ENCODE measurements at regions not wholly inside any gene's neighbourhood (a gene's known extent, or its start where the extent isn't known, plus 50 kb on each side); places are given as distances from the start of the nearest gene placed in this dataset.
A peak's percentile ranks its signal among the peaks of the same experiment; 100 is the strongest.

DNA sequence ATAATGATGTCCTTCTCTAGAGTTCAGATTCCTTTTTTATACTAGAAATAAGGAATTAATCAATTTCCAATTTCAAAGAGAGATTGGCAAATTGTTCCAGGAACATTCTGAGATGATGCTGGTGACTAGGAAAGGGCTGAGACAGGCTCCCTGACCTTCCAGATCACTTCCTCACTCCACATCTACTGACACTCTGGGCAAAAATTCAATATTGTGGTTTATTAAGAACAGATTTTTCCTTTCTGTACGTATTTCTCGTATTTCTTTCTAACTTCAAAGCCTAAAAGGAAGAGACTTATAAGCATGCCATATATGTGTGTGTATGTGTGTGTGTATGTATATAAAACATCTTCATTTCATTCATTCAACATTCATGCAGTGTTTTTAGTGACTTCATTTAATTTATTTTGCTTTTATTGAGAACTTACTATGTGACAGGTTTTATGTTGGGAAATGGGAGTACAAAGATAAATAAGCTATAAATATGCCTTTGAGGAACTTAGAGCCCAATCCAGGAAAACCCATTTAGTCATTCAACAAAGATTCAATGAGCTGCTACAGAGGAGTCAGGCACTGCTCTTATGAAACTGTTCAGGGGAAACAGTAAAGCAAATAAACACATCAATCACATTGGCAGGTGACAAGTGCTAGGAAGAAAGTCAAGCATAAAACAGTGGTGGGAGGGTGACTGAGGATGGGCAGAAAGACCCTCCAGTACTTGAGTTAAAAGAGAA is 137.9 kb downstream of the RDH14 start:
- no peak for DNase-seq

DNA sequence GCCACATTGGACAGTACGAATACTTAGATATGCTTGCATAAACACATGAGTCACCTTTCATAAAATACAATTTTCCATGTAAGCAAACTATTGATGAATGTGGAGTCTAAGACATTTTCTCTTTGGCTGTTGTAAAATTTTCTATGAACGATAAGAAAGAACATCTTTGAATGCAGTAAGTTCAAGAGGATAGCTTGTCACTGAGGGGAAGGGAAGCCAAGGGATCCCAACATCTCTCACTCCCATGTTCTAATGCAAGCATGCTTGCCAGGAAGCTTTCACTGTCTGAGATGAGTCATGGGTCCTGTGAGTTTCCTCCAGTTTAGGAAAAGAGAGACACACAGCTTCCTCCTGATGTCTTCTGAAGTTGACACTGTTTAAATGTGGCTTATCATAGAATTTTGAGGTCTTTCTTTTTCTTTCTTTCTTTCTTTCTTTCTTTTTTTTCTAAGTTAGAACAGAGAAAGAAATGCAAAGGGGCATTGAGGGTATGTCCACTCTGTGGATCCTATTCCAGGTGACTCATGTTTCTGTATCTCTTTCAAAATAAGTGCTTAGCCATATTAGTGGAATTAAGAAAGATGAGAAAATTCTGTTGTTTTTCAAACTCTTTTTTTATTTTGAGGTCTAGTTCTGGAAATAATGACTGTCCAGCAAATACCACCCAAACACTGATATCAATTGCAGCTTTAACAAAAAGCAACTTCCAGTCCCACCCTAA is 146.6 kb downstream of the RDH14 start:
- DNase-seq, result no peak

- DNase-seq, result no peak
Observed at GRCh38 chr2:18412980-18413675, 147.3 kb downstream of the RDH14 start.

DNA sequence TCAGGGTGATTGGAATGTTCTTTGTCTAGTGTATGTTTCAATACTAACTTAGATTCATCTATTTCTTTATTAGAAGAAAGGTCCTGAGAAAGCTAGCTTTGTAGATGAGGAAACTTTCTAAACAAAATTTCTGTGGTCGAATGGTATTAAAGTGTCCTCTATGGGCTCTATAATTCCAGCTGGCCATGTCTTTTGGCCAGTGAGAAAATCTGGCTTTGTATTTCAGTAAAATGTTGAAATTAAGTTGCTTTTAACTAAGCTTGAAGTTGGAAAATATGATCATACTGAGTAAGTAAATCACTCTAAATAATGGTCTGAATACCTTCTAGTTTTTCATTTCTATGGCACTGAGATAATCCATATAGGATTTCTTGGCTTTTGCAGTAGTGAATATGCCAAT is 148.8 kb downstream of the RDH14 start:
- DNase-seq, result no peak

- DNase-seq, result no peak
Observed at GRCh38 chr2:18410543-18410942, 149.9 kb downstream of the RDH14 start.

- no peak for DNase-seq
Observed at GRCh38 chr2:18408638-18409037, 151.8 kb downstream of the RDH14 start.

DNA sequence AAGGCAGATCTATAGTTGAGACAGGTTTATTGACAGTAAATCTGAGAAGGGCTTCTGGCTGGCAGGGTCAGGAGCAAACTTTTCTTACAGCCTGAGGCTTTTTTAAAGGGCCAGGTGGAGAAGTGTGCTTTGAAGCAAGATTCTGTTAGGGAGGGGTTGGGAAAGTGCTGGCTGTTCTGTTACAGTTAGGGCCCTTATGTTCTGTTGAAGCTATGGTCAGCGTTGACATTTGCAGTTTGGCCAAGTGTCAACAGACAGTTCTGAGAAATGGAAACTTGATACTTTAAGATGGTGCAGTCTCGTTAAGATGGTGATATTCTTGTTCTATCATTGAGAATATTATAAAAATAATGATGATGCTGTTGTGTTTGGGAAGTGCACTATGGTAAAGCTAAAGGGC is 154.2 kb downstream of the RDH14 start:
- no peak for DNase-seq

GRCh38 chr2:18404708-18405107 is 155.7 kb downstream of the RDH14 start:
- no peak for DNase-seq

DNA sequence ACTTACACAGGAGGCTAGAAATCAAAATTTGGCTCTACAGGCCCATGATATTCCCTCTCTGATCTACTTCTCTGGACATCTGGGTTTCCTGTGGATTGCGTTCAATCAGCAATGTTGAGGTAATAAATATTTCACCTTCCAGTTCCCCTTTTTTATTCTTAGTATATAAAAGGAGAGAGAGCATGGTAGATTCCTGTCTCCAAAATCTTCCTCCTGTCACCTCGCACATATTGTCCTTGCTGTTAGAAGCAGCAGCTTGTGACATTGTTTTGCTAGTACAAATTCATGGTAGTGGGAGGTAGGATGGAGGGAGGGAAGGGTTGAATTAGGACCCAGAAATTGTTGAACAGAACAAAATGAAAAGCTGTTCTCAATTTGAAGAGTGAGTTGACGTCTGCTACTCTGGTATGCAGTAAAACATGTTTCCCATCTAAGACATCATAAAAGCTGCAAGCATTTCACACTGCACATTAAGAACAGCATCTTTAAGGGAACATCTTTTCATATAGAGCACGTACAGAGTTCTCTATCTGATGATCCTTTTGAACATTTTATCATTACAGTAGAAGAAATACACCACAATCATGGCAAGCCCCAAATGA is 156.4 kb downstream of the RDH14 start:
- no peak for DNase-seq

DNA sequence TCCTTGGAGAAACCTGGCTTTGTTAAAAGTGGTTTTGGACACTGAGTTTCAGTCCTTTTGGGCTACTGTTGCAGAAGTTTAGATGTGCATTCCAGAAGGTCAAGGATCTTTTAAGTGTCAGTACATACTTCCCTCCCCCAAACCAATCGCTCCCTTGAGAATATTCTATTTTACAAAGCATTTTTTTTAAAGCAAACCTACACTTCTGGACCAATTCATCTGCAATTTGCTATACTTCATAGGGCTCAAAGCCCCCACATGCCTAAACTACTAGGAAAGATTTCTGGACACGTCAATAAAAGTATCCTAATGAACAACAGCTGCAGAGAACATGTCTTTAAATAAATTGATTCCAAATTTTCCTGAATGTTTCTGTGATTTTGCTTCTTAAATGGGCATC is 157.6 kb downstream of the RDH14 start:
- no peak for DNase-seq

DNA sequence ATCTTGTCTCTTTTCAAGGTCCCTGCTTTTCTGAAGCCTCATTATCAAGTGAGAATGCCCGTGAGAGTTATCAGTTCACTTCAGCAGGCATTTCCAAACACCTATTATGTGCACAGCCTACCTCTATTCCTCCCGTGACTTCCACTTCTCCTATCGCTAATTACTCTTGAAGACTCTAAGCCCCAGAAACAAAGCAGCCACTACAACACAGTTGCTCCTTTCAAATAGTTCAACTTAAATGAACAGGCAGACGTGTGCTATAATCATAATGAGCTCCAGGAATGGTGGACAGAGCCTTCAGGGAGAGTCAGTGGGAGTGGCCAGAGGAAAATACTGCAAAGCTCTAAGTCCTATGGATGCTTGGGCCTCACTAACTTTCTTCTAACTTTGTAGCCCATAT is 159.0 kb downstream of the RDH14 start:
- DNase-seq, result no peak

DNA sequence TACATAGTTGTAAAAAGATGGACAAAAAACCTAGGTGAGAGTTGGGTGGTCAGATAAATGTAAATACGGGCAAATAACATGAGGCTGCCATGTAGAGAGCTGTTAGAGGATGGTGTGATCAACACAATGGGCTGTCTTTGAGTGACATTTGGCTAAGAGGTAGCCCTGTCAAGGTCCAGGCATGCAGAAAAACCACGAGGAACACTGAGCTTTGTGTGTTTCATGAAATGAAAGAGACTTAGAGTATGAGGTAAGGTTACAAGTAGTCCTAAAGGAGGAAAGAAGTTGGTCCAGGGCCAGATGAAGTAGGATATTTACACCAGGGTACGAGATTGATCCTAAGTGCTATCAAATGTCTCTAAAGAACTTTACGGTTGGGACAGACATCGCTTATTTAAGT is 160.9 kb downstream of the RDH14 start:
- no peak for DNase-seq

DNA sequence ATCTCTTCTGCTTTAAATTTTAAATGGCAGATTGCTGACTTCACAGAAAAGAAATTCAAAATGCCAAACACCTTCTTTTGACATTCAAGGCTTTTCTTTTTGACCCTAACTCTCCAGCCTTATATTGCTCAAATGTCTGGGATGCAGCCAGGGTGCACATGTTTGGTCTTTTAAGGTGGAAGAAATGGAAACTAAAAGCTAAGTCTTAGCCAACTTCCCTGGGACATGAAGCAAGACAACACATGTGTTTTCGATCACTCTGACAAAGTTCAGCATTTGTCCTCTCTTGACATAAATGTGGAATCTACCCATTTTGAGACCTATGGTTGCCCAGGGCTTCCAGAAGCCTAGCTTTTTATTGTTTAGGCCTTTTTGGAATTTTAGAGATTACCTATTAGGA is 161.6 kb downstream of the RDH14 start:
- no peak for DNase-seq

GRCh38 chr2:18396329-18397010 is 164.0 kb downstream of the RDH14 start:
- no peak for DNase-seq

- no peak for DNase-seq
Observed at GRCh38 chr2:18395555-18395954, 164.9 kb downstream of the RDH14 start.

GRCh38 chr2:18387441-18388206 is 172.8 kb downstream of the RDH14 start:
- DNase-seq, result peak; percentile 71

GRCh38 chr2:18384242-18384641 is 176.2 kb downstream of the RDH14 start:
- DNase-seq, result no peak

GRCh38 chr2:18381386-18381785 is 179.1 kb downstream of the RDH14 start:
- DNase-seq, result no peak

DNA sequence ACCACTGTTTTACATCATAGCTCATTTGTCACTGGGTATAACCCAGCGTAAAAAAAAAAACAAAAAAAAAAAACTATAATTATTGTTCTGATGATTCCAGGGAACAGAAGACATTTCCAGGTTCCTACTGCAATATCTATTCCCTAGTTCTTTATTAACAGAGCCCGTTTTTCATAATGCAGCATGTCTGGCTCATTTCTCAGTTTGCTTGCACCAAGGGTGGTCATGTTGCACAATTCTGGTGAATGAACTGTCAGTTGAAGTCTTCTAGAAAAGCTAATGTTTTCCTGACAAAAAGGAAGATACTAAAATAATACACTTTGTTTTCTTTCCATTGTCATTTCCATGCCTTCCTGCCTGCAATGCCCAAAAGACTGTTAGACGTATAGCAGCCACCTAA is 180.1 kb downstream of the RDH14 start:
- DNase-seq, result no peak

DNA sequence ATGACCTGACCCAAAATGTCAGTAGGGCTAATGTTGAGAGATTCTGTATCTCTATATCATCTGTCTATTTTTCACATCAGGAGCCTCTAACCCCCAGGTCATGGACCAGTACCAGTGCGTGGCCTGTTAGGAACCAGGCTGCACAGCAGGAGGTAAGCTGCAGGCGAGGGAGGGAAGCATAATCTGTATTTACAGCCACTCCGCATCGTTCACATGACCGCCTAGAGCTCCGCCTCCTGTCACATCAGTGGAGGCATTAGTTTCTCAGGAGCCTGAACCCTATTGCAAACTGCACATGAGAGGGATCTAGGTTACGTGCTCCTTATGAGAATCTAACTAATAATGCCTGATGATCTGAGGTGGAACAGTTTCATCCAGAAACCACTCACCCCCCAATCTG is 180.6 kb downstream of the RDH14 start:
- DNase-seq, result no peak

DNA sequence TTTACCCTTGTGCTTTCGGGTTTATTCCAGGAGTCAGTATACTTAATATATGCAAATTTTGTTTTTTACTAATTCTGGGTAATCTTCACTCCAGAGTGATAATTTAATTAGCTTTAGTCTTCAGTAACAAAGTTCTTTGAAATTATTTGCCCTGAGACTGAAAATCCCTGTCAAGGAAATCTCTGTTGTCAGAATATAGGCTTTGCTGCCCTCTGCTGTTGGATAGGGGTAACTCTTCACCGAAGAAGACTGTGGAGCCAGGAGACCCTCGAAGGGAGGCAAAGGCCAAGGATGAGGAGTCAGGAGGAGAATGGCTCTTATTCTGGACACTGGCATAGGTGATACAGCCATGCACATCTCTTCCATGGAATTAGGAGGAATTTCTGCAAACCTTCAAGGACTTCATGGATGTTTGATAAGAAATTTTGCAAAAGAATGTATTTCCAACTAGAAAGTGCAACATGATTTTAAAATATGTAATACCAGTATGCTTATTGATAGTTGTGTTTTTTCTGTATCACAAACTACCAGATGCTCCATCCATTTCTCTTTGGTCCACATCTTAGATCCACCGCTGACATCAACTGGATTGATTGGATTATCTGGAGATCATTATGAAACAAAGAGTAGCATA is 182.3 kb downstream of the RDH14 start:
- DNase-seq, result peak; percentile 27

- no peak for DNase-seq
Observed at GRCh38 chr2:18376936-18377335, 183.5 kb downstream of the RDH14 start.
